ENCODE measurements at regions not wholly inside any gene's neighbourhood (a gene's known extent, or its start where the extent isn't known, plus 50 kb on each side); places are given as distances from the start of the nearest gene placed in this dataset.
"Not testable (repeated sequence)": the region's sequence is repeated elsewhere in the genome, so short reads cannot be mapped to it uniquely, and the experiment has no call there.

DNA sequence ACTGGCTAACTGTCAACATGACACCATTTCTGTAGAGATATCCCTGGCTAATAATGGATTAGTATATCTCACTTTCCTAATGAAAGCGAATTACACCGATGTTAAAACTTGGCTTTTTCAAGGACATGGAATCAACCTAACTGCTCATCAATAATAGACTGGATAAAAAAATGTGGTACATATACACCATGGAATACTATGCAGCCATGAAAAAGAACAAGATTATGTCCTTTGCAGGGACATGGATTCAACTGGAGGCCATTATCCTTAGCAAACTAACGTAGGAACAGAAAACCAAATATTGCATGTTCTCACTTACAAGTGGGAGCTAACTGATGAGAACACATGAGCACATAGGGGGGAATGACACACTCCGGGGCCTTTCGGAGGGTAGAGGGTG lies 62.6 kb downstream of the ZIC1 start:
- DNase-seq: no peak

GRCh38 chr3:147472846-147473245 lies 63.7 kb downstream of the ZIC1 start:
- no peak for DNase-seq

DNA sequence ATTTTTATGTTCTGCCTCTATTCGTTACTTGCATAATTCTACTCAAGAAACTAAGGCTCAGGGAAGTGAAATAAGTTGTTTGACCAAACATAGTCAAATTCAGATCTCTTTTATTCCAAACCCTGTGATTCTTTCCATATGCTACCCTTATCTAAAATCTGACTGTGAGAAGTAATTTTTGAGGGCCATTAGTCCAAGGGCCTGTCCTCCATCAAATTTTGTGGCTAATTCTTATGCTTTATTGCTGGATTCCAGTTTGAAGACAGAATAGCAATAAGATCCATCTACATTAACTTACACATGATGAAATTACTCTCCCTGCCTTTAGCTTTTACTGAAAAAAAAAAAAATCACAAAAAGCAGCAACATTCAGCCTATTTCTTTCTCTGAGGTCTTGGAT lies 74.0 kb downstream of the ZIC1 start:
- DNase-seq: no peak

GRCh38 chr3:147483578-147483977 lies 74.4 kb downstream of the ZIC1 start:
- DNase-seq: no peak

GRCh38 chr3:147493065-147493464 lies 83.9 kb downstream of the ZIC1 start:
- DNase-seq: no peak

GRCh38 chr3:147493666-147494065 lies 84.5 kb downstream of the ZIC1 start:
- no peak for DNase-seq

GRCh38 chr3:147497286-147497685 lies 88.1 kb downstream of the ZIC1 start:
- no peak for DNase-seq

GRCh38 chr3:147507638-147508286 lies 98.6 kb downstream of the ZIC1 start:
- DNase-seq: no peak

GRCh38 chr3:147509448-147509847 lies 100.3 kb downstream of the ZIC1 start:
- no peak for DNase-seq

DNA sequence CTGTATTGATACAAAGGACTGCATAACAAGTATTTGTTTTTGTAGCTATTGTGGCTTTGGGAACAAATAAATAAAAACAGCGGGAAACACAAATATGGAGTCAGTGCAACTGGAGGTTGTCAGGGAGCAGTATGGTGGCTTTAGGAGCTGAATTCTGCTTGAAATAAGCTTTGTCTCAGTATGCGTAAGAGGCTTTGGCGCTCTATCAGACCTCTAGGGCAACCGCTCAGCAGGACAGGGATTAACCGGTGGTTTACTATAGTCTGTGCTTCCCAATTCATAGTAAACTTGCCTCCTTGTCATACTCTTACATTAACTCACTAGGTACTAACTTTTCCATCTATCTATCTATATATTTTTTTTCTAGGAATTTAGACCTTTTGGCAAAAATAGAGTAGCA lies 104.6 kb downstream of the ZIC1 start:
- no peak for DNase-seq

DNA sequence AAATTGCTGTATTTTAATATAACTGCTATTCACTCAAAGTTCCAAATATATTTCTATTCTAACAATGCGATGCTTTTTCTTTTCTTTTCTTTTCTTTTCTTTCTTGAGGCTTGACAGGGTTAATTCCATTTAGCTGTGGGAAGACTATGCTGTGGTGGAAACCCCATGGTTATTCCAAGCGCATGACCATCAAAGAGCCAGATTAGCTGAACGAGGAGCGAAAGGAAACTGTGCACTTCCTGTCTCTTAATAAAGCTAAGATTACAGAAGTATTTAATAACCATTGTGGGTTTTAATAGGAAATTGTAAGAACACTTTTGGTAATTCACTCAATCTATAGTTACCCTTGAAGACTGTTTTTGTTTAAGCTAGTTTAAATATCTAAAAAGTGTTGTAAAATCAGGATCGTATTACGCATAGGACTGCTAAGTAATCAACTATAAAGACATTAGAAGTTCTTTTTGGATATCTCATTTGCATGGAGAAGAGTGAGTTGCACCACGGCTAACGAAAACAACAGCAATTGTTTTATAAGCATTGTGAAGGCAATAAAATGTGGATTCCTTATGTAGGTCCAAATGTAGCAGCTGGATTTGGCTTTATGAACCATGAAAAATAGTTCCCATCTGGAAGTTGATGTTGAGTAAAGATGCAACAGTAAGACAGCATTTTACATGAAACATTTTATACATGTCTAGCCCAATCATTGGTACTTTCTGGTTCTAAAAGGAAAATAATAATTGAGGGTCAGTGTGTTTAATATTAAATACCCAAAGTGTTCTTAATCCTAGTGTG lies 105.4 kb downstream of the ZIC1 start:
- no peak for DNase-seq

DNA sequence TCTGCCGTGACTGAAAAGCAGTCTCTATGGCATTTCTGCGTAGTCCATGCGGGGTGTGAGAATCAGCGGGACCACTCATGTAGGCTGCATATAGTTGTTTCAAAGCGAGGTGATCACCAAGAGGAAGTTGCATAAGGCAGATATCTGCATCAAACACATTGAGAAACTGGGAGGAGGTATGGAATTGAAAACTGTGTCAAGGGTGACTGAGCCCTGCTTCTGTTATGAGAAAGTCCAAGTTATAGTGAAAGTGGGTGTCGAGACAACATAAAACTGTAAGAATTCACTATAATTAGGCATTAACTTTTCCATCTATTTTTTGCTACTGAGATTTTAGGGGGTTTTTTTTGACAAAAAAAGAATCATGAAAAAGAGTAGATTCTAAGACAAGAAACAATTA lies 109.3 kb downstream of the ZIC1 start:
- DNase-seq: no peak

- DNase-seq: no peak
Measured at GRCh38 chr3:147521646-147522045, 112.5 kb downstream of the ZIC1 start.

DNA sequence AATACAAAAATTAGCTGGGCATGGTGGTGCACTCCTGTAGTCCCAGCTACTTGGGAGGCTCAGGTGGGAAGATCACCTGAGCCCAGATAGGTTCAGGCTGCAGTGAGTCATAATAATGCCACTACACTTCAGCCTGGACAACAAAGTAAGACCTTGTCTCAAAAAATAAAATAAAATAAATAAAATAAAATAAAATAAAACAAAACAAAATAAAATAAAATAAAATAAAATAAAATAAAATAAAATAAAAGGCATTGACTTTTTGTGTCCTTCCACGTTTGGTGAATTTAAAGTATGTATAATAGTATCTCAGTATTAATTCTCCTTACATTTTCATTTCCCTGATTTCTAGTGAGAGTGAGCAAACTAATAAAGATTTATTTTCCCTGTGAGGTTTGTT lies 113.6 kb downstream of the ZIC1 start:
- DNase-seq: not testable (repeated sequence)

DNA sequence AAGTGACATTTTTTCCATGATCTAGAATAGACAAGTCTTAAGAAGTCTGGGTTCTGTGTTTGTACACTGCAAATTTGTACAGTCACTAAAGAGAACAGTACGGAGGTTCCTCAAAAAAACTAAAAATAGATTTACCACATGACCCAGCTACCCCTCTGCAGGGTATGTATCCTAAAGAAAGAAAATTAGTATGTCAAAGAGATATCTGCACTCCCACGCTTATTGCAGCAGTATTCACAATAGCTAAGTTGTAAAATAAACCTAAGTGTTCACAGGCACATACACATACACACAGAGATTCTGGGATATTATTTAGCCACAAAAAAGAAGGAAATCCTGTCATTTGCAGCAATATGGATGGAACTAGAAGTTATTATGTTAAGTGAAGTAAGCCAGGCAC lies 120.4 kb downstream of the ZIC1 start:
- no peak for DNase-seq

- no peak for DNase-seq
Measured at GRCh38 chr3:147538034-147538433, 128.9 kb downstream of the ZIC1 start.

DNA sequence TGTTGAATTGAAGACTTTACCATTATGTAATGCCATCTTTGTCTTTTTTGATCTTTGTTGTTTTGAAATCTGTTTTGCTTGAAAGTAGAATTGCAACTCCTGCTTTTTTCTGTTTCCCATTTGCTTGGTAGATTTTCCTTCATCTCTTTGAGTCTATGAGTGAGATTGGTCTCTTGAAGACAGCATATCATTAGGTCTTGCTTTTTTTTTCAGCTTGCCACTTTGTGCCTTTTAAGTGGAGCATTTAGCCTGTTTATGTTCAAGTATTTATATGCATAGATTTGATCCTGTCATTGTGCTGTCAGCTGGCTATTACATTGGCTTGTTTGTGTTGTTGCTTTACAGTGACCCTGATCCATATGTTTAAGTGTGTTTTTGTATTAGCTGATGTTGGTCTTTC lies 131.8 kb downstream of the ZIC1 start:
- DNase-seq: no peak

GRCh38 chr3:147544290-147544689 lies 135.1 kb downstream of the ZIC1 start:
- no peak for DNase-seq

DNA sequence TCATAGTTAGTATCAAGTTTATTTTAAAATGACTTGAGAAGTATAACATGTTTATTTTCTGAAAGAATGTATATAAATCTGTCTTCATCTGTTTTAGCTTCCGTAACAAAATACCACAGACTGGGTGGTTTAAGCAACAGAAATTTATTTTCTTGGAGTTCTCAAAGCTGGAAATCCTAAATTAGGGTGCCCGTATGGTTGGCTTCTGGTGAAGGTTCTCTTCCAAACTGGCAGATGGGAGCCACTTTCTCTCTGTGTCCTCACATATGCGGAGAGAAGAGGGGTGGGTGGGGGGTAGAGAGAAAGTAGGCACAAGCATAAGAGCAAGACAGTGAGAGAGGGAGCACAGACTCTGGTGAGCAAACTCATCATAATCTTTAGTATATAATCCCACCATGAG lies 142.3 kb downstream of the ZIC1 start:
- no peak for DNase-seq

DNA sequence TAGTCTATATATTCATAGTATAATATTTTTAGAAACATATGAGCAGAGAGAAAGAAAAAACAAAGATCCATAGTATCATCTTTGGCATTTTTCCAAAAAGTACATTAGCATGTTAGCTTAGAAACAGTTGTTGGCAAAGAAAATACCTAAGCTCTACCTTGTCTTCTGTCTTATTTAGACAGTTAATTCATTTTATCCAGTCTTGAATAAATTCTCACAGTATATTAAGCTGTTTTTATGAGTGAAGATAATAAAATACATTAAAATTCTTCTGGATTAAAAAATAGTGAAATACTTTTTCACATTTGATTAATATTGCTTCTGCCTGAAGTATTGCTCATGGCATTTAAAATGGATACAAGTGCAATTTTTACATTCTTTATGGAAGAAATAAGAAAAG lies 145.2 kb downstream of the ZIC1 start:
- no peak for DNase-seq

- no peak for DNase-seq
Measured at GRCh38 chr3:147572970-147573340, 163.8 kb downstream of the ZIC1 start.

DNA sequence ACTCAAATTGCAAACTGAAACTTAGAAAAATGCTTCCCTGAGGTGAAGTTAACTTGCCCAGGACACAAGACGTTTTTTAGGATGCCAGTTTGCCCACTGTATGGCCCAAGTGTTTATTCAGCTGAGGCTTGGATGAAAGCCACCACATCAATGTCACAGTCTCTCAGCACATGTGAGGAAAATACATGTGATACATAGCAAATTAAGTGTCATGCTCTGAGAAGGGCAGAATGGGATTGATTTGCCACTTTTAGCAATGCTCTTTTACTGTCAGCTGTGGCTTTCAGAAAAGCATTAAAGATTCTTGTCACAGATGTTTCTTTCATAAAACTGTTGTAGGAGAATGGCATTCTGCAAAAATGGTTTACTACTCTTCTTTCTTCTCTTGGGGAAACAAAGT lies 165.5 kb downstream of the ZIC1 start:
- no peak for DNase-seq

DNA sequence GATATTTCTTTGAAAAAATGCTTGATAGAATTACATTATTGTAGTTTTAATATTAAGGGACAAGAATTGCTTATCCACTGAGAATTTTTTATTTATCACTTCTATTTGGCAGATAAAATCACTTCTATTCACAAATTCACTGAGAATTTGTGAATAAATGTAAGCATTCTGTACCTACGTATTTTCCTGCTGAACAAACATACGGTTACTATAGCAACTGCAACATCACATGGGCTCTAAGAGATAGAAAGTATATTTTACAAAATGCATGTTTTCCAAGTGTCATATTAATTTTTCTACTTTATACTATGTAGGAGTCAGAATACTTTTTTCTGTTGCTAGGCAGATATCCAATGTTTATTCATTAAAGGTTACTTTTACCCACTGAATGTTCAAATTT lies 166.2 kb downstream of the ZIC1 start:
- DNase-seq: no peak

- no peak for DNase-seq
Measured at GRCh38 chr3:147582642-147583041, 173.5 kb downstream of the ZIC1 start.

DNA sequence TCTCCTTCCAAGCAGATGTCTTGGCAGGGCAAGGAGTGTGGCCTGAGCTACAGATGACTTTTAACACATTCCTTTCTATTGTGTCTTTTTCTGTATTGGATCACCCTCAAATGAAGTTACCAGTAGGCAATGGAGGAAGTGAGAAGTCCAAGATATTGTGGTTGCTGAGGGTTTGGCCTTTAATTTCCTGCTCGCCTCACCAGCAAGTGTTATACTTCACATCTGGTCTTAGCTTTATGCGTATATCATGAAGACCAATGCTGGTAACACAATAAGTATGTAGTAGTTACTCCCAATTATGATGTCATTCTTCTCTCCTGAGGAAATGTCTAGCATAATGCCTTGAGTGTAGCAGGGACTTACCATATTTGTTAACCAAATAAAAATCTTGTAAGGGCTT lies 179.9 kb downstream of the ZIC1 start:
- no peak for DNase-seq

All from hippocampal formation (tissue), 2 donors.